ENCODE measurements at regions not wholly inside any gene's neighbourhood (a gene's known extent, or its start where the extent isn't known, plus 50 kb on each side); places are given as distances from the start of the nearest gene placed in this dataset.

- no peak overlapping the region for H3K4me3 Mint-ChIP-seq
- ATAC-seq (ENCODE audit: low read depth) (no peak), DNase-seq (ENCODE audit: low spot score in 2 of 2) (no peak)
- no peaks in the 10 kb centered on the region for H3K4me1 Mint-ChIP-seq
- peaks cover 6% of the 10 kb centered on the region for H3K9me3 Mint-ChIP-seq
- no peaks in the 10 kb centered on the region for H3K27me3 Mint-ChIP-seq
- H3K36me3 Mint-ChIP-seq, result no peaks in the 10 kb centered on the region
- H3K27ac Mint-ChIP-seq, result no peak overlapping the region
Observed at GRCh38 chr13:58032676-58033460, 401.3 kb downstream of the PCDH17 start.

GRCh38 chr13:58043971-58044370 is 412.4 kb downstream of the PCDH17 start:
- H3K4me1 Mint-ChIP-seq, result no peaks in the 10 kb centered on the region
- no peak for DNase-seq (ENCODE audit: low spot score in 2 of 2)
- no peak overlapping the region for H3K27ac Mint-ChIP-seq
- H3K36me3 Mint-ChIP-seq, result no peaks in the 10 kb centered on the region
- H3K27me3 Mint-ChIP-seq, result no peaks in the 10 kb centered on the region
- no peak for ATAC-seq (ENCODE audit: low read depth)
- H3K9me3 Mint-ChIP-seq, result peaks cover 10% of the 10 kb centered on the region
- H3K4me3 Mint-ChIP-seq, result no peak overlapping the region

- ATAC-seq (ENCODE audit: low read depth) (no peak), DNase-seq (ENCODE audit: low spot score in 2 of 2) (no peak)
- no peak overlapping the region for H3K27ac Mint-ChIP-seq
- H3K4me1 Mint-ChIP-seq, result no peaks in the 10 kb centered on the region
- H3K9me3 Mint-ChIP-seq, result peaks cover 5% of the 10 kb centered on the region
- H3K36me3 Mint-ChIP-seq, result no peaks in the 10 kb centered on the region
- H3K4me3 Mint-ChIP-seq, result no peak overlapping the region
- H3K27me3 Mint-ChIP-seq, result no peaks in the 10 kb centered on the region
Observed at GRCh38 chr13:58048670-58049069, 417.1 kb downstream of the PCDH17 start.

DNA sequence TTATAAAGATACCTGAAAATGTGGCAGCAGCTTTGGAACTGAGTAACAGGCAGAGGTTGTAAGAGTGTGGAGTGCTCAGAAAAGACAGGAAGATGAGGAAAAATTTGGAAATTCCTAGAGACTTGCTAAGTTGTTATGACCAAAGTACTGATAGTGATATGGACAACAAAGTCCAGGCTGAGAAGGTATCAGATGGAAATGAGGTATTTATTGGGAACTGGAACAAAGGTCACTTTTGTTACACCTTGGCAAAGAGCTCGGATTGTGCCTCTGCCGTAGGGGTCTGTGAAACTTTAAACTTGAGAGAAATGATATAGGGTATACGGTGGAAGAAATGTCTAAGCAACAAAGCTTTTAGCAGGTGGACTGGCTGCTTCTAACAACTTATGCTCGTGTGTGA is 419.9 kb downstream of the PCDH17 start:
- H3K27me3 Mint-ChIP-seq, result no peaks in the 10 kb centered on the region
- DNase-seq (ENCODE audit: low spot score in 2 of 2) (no peak), ATAC-seq (ENCODE audit: low read depth) (no peak)
- H3K4me3 Mint-ChIP-seq, result no peak overlapping the region
- no peak overlapping the region for H3K27ac Mint-ChIP-seq
- H3K36me3 Mint-ChIP-seq, result no peaks in the 10 kb centered on the region
- peaks cover 3% of the 10 kb centered on the region for H3K9me3 Mint-ChIP-seq
- H3K4me1 Mint-ChIP-seq, result no peaks in the 10 kb centered on the region

DNA sequence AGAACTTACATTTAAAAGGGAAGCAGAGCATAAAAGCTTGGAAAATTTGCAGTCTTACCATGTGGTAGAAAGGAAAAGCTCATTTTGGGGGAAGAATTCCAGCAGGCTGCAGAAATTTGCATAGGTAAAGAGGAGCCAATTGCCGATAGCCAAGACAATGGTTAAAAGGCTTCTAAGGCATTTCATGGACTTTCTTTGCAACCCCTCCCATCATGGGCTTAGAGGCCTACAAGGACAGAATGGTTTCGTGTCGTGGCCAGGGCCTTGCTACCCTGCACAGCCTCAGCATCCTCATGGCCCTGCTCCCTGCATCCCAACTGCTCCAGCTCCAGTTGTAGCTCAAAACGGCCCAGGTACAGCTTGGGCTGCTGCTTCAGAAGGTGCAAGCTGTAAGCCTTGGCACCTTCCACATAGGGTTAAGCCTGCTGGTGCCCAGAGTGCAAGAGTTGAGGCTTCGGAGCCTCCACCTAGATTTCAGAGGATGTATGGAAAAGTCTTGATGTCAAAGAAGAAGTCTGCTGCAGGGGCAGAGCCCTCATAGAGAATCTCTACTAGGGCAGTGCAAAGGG is 420.3 kb downstream of the PCDH17 start:
- no peak for ATAC-seq (ENCODE audit: low read depth)

DNA sequence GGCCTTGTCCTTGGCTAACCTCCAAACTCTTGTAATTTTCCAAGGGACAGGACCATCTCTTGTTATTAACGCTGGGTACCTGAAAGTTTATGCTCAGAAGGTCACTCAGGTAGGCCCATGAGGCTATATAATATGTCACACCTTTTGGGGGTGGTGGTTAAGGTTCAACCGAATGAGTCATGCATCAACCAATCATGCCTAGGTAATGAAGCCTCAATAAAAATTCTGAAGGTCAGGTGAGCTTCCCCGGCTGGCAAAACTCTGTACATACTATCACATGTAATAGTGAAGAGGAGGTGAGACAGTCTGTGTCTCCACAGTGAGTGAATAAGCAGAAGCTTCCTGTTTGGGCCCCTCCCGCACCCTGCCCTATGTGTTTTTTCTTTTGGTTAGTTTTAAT is 424.9 kb downstream of the PCDH17 start:
- ATAC-seq (ENCODE audit: low read depth) (no peak), DNase-seq (ENCODE audit: low spot score in 2 of 2) (no peak)
- H3K9me3 Mint-ChIP-seq, result no peaks in the 10 kb centered on the region
- no peaks in the 10 kb centered on the region for H3K36me3 Mint-ChIP-seq
- H3K27me3 Mint-ChIP-seq, result no peaks in the 10 kb centered on the region
- H3K4me1 Mint-ChIP-seq, result no peaks in the 10 kb centered on the region
- H3K27ac Mint-ChIP-seq, result no peak overlapping the region
- H3K4me3 Mint-ChIP-seq, result no peak overlapping the region

More for the DNA sequence above, 420.3 kb downstream of the PCDH17 start:
- no peaks in the 10 kb centered on the region for H3K4me1 Mint-ChIP-seq
- no peak overlapping the region for H3K4me3 Mint-ChIP-seq
- DNase-seq (ENCODE audit: low spot score in 2 of 2), result no peak
- no peak overlapping the region for H3K27ac Mint-ChIP-seq
- peaks cover 2% of the 10 kb centered on the region for H3K9me3 Mint-ChIP-seq
- no peaks in the 10 kb centered on the region for H3K27me3 Mint-ChIP-seq
- no peaks in the 10 kb centered on the region for H3K36me3 Mint-ChIP-seq

GRCh38 chr13:58059624-58060023 is 428.1 kb downstream of the PCDH17 start:
- no peaks in the 10 kb centered on the region for H3K36me3 Mint-ChIP-seq
- no peak overlapping the region for H3K4me3 Mint-ChIP-seq
- H3K27ac Mint-ChIP-seq, result no peak overlapping the region
- H3K4me1 Mint-ChIP-seq, result no peaks in the 10 kb centered on the region
- no peaks in the 10 kb centered on the region for H3K27me3 Mint-ChIP-seq
- no peak for ATAC-seq (ENCODE audit: low read depth)
- no peaks in the 10 kb centered on the region for H3K9me3 Mint-ChIP-seq
- DNase-seq (ENCODE audit: low spot score in 2 of 2), result no peak

DNA sequence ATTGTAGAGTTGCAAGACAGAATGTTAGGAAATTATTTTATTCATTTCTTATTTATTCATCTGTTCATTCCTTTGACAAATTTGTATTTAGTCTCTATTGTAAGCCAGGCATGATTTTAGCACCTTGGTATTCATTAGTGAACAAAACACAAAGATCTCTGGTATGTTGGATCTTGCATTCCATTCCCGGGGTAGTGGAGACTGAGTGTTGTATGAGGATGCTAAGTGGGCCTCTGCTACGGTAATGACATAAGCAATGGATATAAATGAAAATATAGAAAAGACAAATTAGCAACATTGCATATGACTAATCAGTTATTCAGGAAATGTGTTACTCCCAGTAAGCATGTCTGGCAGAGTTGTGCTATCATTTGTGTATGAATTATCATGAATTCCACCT is 449.3 kb downstream of the PCDH17 start:
- H3K9me3 Mint-ChIP-seq, result peaks cover 4% of the 10 kb centered on the region
- no peak overlapping the region for H3K4me3 Mint-ChIP-seq
- DNase-seq (ENCODE audit: low spot score in 2 of 2) (no peak), ATAC-seq (ENCODE audit: low read depth) (no peak)
- H3K27me3 Mint-ChIP-seq, result no peaks in the 10 kb centered on the region
- H3K4me1 Mint-ChIP-seq, result no peaks in the 10 kb centered on the region
- H3K36me3 Mint-ChIP-seq, result no peaks in the 10 kb centered on the region
- H3K27ac Mint-ChIP-seq, result no peak overlapping the region

DNA sequence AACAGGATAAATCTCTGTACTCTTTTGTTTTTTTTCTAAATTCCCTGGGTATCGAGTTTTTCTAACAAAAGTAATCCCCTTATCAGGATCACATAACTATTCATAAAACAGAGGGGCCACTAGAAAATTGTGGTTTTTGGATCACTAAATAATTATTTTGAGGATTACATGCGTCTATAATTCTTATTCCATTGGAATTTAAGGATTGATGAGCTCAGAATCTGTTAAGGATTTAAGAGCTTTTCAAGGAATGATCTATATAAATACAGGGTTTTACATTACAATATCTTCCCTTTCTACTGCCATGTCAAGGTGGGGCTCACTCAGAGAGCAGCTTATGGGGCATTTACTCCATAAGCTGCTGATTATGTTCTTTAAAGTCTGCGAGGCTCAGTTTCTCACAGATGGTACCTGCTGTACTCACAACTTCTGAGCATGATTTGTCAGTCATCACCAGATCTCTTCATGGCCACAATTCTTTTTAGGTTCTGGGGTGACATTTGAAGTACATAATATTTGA is 449.8 kb downstream of the PCDH17 start:
- H3K27me3 Mint-ChIP-seq, result no peaks in the 10 kb centered on the region
- H3K9me3 Mint-ChIP-seq, result peaks cover 3% of the 10 kb centered on the region
- DNase-seq (ENCODE audit: low spot score in 2 of 2) (no peak), ATAC-seq (ENCODE audit: low read depth) (no peak)
- no peak overlapping the region for H3K4me3 Mint-ChIP-seq
- H3K36me3 Mint-ChIP-seq, result no peaks in the 10 kb centered on the region
- no peaks in the 10 kb centered on the region for H3K4me1 Mint-ChIP-seq
- H3K27ac Mint-ChIP-seq, result no peak overlapping the region

- no peak for DNase-seq (ENCODE audit: low spot score in 2 of 2)
- Mint-ChIP-seq H3K9me3 (peaks cover 3% of the 10 kb centered on the region), H3K4me1 (no peaks in the 10 kb centered on the region), H3K27me3 (no peaks in the 10 kb centered on the region), H3K27ac (no peak overlapping the region), H3K36me3 (no peaks in the 10 kb centered on the region), H3K4me3 (no peak overlapping the region)
- no peak for ATAC-seq (ENCODE audit: low read depth)
Observed at GRCh38 chr13:58083064-58083463, 451.5 kb downstream of the PCDH17 start.

- H3K27ac Mint-ChIP-seq, result no peak overlapping the region
- H3K4me3 Mint-ChIP-seq, result no peak overlapping the region
- no peaks in the 10 kb centered on the region for H3K27me3 Mint-ChIP-seq
- H3K9me3 Mint-ChIP-seq, result no peaks in the 10 kb centered on the region
- H3K36me3 Mint-ChIP-seq, result no peaks in the 10 kb centered on the region
- ATAC-seq (ENCODE audit: low read depth) (no peak), DNase-seq (ENCODE audit: low spot score in 2 of 2) (no peak)
- no peaks in the 10 kb centered on the region for H3K4me1 Mint-ChIP-seq
Observed at GRCh38 chr13:58085274-58085673, 453.7 kb downstream of the PCDH17 start.

GRCh38 chr13:58085819-58086218 is 454.3 kb downstream of the PCDH17 start:
- no peaks in the 10 kb centered on the region for H3K9me3 Mint-ChIP-seq
- H3K27ac Mint-ChIP-seq, result no peak overlapping the region
- H3K4me1 Mint-ChIP-seq, result no peaks in the 10 kb centered on the region
- DNase-seq (ENCODE audit: low spot score in 2 of 2) (no peak), ATAC-seq (ENCODE audit: low read depth) (no peak)
- no peaks in the 10 kb centered on the region for H3K36me3 Mint-ChIP-seq
- no peaks in the 10 kb centered on the region for H3K27me3 Mint-ChIP-seq
- no peak overlapping the region for H3K4me3 Mint-ChIP-seq

- H3K4me3 Mint-ChIP-seq, result no peak overlapping the region
- no peak overlapping the region for H3K27ac Mint-ChIP-seq
- no peaks in the 10 kb centered on the region for H3K36me3 Mint-ChIP-seq
- H3K9me3 Mint-ChIP-seq, result no peaks in the 10 kb centered on the region
- H3K4me1 Mint-ChIP-seq, result no peaks in the 10 kb centered on the region
- no peak for DNase-seq (ENCODE audit: low spot score in 2 of 2)
- no peaks in the 10 kb centered on the region for H3K27me3 Mint-ChIP-seq
- ATAC-seq (ENCODE audit: low read depth), result no peak
Observed at GRCh38 chr13:58087566-58087965, 456.0 kb downstream of the PCDH17 start.

DNA sequence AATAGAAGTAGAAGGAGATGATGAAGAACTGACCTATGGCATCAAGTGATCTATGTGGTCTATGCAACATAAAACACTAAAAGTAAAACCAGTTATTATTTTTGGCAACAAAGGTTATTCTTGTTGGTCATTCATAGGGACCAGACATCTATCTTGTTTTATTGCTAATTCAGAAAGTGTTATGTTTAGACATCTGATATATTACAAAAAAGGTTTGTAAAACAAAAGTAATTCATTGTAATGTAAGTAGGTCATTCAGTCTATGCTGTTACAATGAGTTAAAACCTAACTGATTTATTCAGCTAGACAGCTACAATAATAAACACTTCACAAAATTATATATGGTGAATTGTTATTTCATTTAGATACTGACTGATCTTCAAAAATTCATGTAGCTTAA is 461.9 kb downstream of the PCDH17 start:
- Mint-ChIP-seq H3K27ac (no peak overlapping the region), H3K9me3 (peaks cover 6% of the 10 kb centered on the region), H3K36me3 (no peaks in the 10 kb centered on the region), H3K27me3 (no peaks in the 10 kb centered on the region), H3K4me3 (no peak overlapping the region), H3K4me1 (no peaks in the 10 kb centered on the region)
- no peak for DNase-seq (ENCODE audit: low spot score in 2 of 2)
- ATAC-seq (ENCODE audit: low read depth), result no peak

- Mint-ChIP-seq H3K4me3 (no peak overlapping the region), H3K9me3 (peaks cover 6% of the 10 kb centered on the region), H3K27me3 (no peaks in the 10 kb centered on the region), H3K4me1 (no peaks in the 10 kb centered on the region), H3K36me3 (no peaks in the 10 kb centered on the region), H3K27ac (no peak overlapping the region)
- no peak for DNase-seq (ENCODE audit: low spot score in 2 of 2)
- ATAC-seq (ENCODE audit: low read depth), result no peak
Observed at GRCh38 chr13:58097831-58098230, 466.3 kb downstream of the PCDH17 start.

Measured in memory B cell (primary cell).